Stimulated activated CD8-positive, alpha-beta memory T cell treated with anti-CD3 and anti-CD28 coated beads, Interleukin-15, amount 100 ng/mL, for 48 hours (primary cell): ENCODE measurements at regions not wholly inside any gene's neighbourhood (a gene's known extent, or its start where the extent isn't known, plus 50 kb on each side); places are given as distances from the start of the nearest gene placed in this dataset.

Experiments used
- DNase-seq, 2 donors: peaks; one replicate each; pipeline ENCODE4 v3.0.0-alpha.2; 2020; ENCODE audit warnings: low read depth in 2 of 2

DNA sequence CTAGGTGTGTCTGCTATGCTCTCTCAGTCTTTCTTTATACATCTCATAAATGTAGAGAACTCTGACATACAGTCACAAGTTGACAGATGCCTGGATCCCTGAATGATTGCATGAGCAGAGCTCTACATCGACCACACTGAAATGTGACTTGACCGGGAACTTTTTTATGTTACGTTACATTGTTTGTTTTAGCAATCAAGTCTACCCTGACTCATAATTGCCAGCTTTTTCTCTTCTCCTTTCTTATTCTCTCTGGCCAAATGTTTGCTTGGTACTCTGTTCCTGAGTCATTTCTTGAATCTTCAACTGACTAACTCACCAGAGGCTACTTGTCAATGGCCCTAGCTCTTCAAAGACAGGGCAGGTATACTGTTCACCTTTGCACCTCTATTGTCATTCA is 213.6 kb upstream of the DTNBP1 start:
- DNase-seq = peak in 1 of 2 donors; percentile 10

DNA sequence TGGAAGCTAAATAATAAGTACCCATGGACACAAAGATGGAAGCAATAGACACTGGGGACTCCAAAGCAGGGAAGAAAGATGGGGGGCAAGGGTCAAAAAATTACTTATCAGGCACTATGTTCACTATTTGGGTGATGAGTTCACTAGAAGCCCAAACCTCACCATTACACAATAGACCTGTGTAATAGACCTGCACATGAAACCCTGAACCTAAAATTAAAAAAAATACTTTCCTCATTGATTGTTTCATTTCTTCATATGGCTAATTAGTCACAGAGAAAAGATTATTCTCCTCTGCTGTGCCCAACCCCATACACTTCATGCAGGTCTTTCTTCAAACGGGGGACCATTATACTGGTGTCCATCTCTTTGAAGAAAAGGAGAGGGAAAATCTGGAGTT is 213.0 kb upstream of the DTNBP1 start:
- no peak for DNase-seq

DNA sequence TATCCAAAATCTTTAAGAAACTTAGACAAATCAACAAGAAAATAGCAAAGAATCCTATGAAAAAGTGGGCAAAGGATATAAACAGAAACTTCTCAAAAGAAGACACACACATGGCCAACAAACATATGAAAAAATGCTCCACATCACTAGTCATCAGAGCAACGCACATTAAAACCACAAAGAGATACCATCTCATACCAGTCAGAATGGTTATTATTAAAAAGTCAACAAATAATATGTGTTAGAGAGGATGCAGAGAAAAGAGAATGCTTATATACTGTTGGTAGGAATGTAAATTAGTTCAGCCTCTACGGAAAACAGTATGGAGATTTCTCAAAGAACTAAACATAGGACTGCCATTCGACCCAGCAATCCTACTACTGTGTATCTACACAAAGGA is 212.0 kb upstream of the DTNBP1 start:
- no peak for DNase-seq

DNA sequence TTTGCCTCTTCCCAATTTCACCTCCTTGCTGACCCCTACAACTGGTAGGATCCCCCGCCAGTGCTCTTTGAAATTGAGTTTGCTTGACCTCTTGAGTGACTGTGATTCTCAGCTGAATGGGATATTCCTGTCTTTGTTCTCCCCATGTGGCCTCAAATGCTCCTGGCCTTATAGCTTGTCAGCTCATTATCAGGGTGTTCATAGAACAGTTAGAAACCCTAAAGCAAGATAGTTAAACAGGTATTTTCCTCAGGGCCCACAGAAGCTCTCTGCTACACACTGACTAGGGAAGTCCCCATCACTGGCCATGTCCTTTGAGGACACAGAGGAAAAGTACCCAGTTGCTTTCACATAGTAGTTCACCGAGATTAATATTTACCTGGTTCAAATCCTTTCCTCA is 211.5 kb upstream of the DTNBP1 start:
- DNase-seq = no peak

DNA sequence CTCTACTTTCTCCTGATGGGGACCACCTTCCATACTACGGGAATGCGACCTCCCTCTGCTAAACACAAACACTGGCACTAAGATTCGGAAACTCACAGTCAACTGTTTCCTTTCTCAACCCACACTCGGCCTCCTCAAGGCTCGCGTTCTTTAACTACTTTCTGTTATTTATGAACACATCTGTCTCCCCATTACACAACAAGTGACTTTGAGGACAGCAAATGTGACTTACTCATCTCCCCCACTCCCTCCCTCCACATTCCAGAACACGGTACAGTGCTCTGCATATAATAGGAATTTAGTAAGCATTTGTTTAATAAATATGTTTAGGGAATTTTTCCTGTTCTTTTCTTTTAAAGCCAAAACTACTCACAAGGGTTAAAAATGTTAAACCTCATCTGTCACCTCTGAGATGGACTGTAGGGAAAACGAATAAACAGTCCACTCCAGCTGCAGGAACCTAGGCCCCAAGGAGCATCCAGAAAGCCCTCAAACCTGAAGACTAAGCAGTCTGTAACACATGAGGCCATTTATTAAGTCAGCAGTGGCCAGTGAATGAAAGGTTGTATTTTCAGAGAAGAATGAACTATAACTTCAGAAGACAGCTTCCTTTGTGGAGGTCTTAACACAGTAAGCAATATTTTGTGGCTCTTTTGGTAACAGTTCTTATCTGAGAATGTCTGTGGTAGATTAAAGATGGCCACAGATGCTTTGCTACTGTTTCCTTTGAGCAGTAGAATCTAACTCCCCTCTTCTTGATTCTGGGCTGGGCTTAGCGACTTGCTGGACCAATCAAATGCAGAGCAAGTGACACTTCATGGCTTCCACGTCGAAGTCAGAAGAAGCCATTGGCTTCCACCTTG is 209.6 kb upstream of the DTNBP1 start:
- DNase-seq = no peak

DNA sequence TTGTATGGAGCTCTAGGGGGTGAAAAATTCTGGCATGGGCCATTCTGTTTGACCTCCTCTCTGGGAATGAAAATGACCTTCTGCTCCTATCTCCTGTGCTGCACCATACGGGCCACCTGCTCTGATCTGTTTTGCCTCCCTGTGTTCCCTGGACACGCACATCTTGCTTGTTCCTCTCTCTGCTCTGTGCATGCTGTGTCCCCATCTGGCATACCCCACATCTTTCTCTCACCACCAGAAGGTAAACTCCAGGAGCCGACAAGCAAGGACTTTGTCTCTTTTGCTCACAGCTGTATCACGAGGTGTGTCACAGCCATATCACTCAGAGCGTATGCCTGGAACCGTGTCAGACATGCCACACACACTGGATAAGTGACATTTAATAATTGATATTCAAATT is 208.4 kb upstream of the DTNBP1 start:
- no peak for DNase-seq

DNA sequence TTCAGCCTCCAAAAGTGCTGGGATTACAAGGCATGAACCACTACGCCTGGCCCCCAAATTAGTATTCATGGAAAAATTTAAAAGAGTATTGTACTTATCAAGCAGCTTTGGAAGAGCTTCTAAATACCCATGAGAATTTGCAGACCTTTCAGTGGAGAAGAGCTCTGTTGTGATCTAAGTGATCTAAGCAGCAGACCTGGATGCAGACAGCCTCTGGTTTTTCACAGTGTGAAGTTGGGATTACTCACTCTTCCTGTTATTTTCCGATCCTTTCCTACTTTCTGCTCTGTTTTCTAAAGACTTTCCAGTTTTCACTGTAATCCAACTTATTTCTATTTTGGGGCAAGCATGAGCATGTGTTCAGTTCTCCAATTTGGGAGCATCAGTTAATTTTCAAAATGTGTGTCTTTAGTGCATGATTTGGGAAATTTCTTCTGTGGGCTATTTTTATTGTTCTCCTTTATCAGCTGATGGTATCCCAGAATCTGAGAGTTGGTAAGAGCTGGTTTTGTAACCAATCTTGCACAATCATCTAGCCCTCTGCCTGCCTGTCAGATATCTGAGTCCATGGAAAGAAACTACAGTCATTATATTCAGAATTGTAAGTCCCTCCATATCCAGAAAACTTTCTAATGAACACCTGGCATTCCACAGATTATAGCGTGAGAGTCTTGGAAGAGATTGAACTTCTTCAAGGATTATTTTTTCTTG is 207.7 kb upstream of the DTNBP1 start:
- no peak for DNase-seq

DNA sequence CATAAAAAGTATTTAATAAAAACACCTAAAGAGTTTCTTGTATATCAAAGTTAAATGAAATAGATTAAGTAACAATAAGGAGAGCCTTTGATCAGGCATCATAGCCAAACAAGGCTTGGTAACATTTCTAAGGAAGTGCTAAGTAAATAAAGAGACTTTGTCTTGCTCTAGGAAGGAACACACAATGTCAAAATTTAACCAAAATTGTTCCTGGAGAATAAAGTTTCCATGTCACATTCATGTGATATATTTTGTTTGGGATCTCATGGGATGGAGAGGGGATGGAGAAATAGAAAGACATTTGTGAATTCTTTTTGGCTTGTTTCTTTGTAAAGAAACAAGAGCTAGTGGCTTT is 201.9 kb upstream of the DTNBP1 start:
- DNase-seq = no peak

DNA sequence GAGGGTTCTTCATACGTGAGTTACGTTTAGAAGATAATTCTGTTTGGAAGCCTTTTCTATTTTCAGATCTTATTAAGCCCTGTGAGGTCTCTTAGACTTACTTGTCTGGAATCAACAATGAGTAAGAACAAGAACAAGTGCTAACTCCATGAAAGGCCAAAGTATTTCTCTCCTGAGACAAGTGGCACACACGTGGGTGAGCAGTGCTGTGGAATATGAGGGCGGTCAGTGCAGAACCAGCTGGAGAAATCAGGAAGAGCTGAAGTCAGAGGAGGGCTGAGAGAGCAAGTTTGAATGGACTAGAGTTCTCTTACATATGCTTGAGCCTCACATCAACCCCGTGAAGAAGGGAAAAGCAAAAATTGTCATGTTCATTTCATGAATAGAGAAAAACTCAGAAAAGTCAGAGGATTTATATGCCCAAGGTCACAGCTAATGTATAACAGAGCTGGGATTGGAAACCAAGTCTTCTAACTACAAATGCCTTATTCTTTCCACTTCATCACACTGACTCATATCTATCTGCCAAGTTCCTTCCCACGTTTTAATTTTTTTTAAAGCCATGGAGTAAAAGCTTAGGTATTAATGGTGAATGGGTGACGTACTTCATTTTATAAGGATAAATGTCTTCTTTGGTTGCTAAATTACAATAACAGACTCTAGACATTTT is 201.3 kb upstream of the DTNBP1 start:
- DNase-seq = no peak

DNA sequence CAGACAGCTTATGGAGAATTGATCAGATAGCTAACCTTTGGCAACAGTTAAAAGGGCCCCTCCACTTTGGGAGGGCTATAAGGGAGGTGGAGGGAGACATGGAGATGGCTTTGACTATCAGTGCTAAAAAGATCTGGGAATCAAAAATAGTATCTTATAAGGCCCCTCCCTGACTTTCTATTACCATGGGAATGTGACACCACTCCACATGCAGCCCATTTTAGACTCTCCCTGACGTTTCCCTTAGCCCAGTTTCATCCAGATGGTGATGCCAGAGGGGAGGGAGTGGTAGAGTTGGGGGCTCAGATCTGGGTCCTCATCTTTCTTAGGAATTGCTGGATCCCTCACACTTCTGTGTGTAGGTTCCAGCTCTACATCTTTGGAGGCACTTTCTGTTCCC is 200.0 kb upstream of the DTNBP1 start:
- DNase-seq = no peak

DNA sequence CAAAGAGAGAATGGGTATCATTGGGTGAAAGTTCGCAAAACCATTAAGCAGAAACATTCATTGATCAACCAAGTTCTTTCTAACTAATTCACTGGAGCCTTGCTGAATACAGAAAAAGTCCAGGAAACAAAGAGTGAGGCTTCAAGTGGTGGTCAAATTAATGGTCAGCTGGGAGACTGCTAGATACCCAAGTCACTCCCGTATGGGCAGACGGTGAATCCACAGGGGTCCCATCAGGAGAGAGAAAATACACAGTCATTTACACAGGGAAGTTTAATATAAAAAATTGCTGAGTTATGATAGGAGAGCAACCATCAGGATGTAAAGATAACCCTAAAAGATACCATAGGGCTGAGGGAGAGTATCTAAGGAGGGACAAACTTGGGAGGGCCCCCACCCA is 198.7 kb upstream of the DTNBP1 start:
- no peak for DNase-seq

DNA sequence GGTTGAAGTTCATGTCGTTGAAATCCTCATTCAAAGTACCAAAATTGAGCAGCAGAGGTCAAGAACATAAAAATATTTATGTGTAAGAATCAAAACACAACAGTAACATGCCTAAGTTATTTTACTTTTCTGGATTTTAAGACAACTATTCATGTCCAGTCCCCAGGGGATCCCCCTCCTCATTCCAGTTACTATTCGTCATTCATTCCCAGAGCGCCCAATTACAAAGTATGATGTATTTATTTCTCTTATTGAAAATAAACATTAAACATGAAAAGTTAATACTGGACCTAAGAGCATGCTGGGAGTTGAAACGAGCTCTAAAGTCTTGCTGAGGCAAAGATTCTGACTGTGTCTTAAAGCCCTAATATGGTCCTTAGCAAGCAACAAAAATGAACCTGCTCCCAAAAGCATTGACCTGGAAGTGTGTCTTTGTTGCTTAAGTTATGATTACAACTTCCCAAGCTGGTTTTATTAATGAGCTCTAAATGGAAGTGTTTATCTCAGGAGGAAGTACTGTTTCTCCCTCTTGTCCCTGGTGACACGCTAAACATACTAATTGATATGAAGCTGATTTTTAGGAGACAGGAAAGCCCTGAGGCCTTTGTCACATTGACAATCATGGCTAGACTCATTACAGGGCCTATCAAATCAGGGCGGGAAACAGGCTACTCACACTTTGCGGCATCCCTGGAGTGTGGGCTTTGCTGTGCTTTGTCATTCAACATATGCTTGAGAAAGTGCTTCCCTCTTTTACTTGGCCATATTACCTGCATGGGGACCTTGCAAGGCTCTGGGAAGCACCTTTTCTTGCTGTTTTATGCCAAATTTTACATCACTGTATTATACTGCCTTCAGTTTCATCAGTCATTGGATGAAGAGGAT is 192.2 kb upstream of the DTNBP1 start:
- no peak for DNase-seq

DNA sequence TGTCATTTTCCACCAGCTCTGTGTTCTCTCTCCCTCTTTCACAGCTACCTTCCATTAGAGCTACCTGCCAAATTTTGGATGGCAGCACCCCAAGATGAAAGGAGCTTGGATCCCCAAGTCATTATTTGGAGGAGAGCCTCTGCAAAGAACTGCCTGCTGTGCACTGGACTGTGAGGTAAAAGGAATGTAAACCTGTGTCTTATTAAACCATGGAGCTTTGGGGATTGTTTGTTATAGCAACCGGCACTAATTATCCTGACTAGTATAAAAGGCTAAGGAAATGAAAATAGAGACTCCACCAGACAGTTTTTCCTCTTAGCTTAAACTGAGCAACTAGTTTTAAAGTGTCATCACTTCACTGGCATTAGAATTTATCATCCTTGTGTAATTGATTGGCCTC is 191.6 kb upstream of the DTNBP1 start:
- DNase-seq = no peak

DNA sequence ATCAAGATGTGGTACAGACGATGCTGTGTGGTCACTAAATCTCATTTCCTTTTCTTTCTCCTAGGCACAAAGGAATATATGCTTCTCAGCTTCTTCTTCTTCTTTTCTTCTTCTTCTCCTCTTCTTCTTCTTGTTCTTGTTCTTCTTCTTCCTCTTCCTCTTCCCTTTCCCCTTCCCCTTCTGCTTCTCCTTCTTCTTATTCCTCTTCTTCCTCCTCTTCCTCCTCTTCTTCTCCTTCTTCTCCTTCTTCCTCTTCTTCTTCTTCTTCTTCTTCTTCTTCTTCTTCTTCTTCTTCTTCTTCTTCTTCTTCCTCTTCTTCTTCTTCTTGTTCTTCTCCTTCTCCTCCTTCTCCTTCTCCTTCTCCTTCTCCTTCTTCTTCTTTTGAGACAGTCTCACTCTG is 190.4 kb upstream of the DTNBP1 start:
- no peak for DNase-seq

DNA sequence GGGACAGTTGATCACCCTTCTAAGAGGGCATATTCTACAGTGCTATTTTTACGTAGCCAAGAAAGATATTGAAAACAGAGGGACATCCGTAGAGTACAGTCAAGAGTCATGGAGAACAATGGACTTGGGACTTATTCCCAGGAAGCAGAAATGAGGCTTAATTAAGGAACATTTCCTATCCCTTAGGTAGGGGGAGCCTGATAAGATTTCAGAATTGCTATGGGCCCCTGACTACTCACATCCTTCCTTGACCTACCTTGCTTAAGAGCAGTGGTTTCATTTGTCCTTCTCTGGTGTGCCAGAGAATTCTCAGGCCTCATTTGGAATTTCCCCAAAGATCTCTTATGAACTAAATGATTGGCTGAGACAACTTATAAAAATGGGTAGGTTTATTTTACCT is 189.5 kb upstream of the DTNBP1 start:
- DNase-seq = no peak

DNA sequence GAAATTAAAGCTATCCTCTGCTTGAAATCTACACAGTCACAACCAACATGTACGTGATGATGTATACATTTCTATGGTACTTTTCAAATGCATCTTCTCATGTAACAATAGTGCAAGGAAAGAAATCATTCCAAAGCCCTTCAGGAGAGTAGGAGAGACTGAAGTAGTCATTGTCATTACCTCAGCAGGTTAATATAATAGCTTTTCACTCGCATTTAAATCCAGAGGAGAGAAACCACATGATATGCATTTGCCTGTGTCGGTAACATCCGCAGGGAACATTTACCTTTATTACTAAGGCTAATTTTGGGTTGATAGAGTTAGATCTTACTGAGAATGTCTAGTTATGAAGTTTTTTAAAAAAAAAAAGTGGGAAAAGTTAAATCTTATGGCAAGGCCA is 186.6 kb upstream of the DTNBP1 start:
- no peak for DNase-seq

DNA sequence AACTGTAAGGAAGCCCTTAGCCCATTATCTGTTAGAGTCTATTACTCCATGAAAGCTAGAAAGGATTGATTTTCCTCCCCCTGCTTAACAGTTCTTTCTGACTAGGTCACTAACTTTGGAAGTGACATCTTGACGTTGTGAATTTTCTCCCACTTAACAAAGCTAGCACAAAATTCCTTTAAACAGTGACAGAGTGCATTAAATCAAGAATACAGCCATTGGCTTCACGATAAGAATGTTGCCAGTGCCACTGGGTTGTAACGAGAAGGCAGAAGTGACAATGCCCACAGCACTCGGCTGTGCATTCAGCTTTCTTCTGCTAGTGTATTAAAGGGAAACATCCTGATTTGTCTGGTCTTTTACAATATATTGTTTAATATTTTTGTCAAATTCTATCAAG is 182.7 kb upstream of the DTNBP1 start:
- no peak for DNase-seq

DNA sequence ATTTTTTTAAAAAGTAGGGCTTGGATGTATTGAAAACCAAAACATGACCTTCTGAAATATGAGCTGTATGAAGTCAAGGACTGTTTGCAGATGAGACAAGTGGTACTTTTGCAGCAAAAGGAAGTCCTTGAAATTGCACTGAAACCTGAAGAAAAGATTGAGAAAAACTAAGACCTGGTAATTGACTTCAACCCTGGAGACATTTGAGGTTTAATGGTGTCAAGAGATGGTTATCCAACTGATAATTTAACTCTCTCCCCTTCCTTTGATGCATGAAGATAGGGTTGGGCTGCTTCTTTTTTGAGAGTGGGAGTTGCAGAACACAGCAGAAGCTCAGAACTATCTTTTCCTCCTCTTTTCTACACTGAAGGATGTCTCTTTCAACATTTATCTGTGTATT is 180.9 kb upstream of the DTNBP1 start:
- DNase-seq = no peak

DNA sequence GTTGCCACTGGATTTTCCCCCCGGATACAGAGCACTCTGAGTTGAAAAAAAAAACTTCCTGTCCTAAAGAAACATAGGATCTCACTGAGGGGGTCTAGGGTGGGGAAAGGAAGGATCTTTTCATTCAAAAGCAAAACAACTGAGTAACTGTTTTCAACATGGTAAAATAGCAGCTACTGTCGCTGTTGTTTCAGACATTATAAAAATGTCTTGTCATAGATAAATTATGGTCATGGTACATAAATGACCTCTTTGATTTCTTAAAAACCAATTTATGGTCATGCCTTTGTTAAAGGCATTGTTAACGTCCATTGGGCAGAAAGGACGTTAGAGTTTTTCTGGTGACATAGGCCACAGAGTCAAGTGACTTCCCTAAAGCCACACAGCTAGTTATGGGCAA is 180.4 kb upstream of the DTNBP1 start:
- DNase-seq = no peak

DNA sequence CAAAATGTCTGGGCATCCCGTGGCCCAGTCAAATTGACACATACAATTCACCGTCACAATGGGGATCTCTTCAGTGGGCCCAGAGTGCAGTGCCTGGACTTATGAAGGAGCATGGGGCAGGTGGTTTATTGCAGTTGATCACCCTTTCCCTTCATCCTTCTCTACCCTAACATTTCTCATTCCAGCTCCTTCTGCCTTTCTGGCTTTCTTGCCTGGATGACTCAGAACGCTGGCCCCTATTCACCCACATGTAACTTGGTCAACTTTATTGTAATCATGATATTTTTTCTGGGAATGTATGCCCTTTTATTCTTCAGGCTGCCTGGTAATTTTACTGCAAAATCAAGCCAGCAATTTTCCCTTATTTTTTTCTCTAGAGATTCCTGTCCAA is 179.9 kb upstream of the DTNBP1 start:
- no peak for DNase-seq

DNA sequence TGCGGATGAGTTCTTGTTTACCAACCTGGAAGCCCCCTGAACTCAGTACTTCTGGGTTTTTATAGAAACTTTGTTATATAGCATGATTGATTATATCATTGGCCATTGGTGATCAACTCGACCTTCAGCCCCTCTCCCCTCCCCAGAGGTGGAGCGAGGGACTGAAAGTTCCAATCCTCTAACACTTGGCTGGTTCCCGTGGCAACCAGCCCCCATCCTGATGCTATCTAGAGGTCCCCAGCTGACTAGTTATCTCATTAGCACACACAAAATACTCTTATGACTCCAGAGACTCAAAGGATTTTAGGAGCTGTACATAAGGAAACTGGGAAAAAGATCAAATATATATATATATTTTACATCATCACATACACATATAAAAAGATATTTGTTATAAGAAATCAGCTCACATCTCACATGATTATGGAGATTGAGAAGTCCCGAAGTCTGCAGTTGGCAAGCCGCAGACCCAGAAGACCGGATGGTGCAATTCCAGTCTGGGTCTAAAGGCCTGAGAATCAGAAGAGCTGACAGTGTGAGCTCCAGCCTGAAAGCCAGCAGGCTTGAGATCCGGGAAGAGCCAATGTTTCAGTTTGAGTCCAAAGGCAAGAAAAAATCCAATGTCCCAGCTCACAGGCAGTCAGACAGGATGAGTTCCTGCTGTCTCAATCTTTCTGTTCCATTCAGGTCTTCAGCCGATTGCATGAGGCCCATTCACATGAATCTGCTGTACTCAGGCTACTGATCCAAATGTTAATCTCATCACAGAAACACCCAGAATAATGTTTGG is 179.3 kb upstream of the DTNBP1 start:
- DNase-seq = no peak
